HepG2 (cell line): ENCODE measurements at regions not wholly inside any gene's neighbourhood (a gene's known extent, or its start where the extent isn't known, plus 50 kb on each side); places are given as distances from the start of the nearest gene placed in this dataset.
A peak's percentile ranks its signal among the peaks of the same experiment; 100 is the strongest.

Experiments
- ATAC-seq: fragments of 200-7000 bp; cut with Tn5 transposase; 3 replicates; pipeline ENCODE4 v1.9.1; 2020; ENCODE audit warnings: mild to moderate bottlenecking, moderate library complexity
- BruUV-seq: library from RNA; stranded (reverse); fragments of 400-500 nt; replicated peaks from 2 replicates; lab custom pipeline; 2021; lab: Mats Ljungman, UMichigan
- CTCF ChIA-PET: fragments of 300-600 bp; formaldehyde crosslinking; extraction: SDS; loops from one replicate; lab custom pipeline; 2021; ENCODE audit warnings: low total read pairs, inconsistent platforms, low intra/inter-chr PET ratio; lab: Yijun Ruan, JAX
- POLR2A ChIA-PET: fragments of 350-600 bp; sonication (Branson Sonifier 250); formaldehyde crosslinking; loops from one replicate; lab custom pipeline; 2020; ENCODE audit warnings: antibody characterized with exemption, inconsistent platforms; lab: Yijun Ruan, JAX
- DNase-seq: peaks from one replicate; pipeline ENCODE4 v3.0.0-alpha.2; 2015; ENCODE audit warnings: low spot score
- FAIRE-seq: peaks from 3 replicates; lab custom pipeline; 2011; peaks lifted over from hg19 to GRCh38; lab: Jason Lieb, UNC
- H2AFZ ChIP-seq: one replicate; pipeline ENCODE4 v1.6.1; 2011; ENCODE audit warnings: low read length, inconsistent platforms
- H3K27ac ChIP-seq: fragments of 300-600 bp; 3 replicates; pipeline ENCODE4 v1.8.0; 2011; ENCODE audit warnings: mixed run types, mild to moderate bottlenecking, mixed read lengths, low read length, inconsistent platforms; ENCODE audit not compliant: insufficient read depth; ENCODE audit errors: extremely low read length
- H3K27me3 ChIP-seq, 2 experiments: fragments of 200-600 bp in 1 of 2; 2 replicates in 1 of 2; 3 replicates in 1 of 2; pipeline versions ENCODE4 v1.6.0 to v1.8.0; 2011; ENCODE audit warnings: low read length in 2 of 2, mild to moderate bottlenecking in 2 of 2, moderate library complexity in 2 of 2, inconsistent platforms in 1 of 2; ENCODE audit not compliant: insufficient read depth in 2 of 2, control insufficient read depth in 1 of 2
- H3K36me3 ChIP-seq, 2 experiments: fragments of 200-600 bp in 1 of 2; replicated peaks in 1 of 2; 2 replicates in 1 of 2; 3 replicates in 1 of 2; pipeline versions ENCODE4 v1.5.1 to v1.8.0; 2011; ENCODE audit warnings: low read length in 2 of 2, inconsistent platforms in 1 of 2; ENCODE audit not compliant: insufficient read depth in 2 of 2, control insufficient read depth in 1 of 2
- H3K4me1 ChIP-seq: 2 replicates; pipeline ENCODE4 v1.5.1; 2012; ENCODE audit warnings: low read length, inconsistent platforms; ENCODE audit not compliant: insufficient read depth
- H3K4me2 ChIP-seq: 2 replicates; pipeline ENCODE4 v1.6.0; 2011; ENCODE audit warnings: low read depth, low read length, inconsistent platforms
- H3K4me3 ChIP-seq, 3 experiments: fragments of 200-600 bp in 1 of 3; sonication (generic), shearing (Covaris generic) in 1 of 3; replicated peaks in 1 of 3; 2 replicates each; pipeline ENCODE4 v1.5.1; 2011 to 2016; ENCODE audit warnings: low read length in 3 of 3, inconsistent platforms in 2 of 3, low read depth in 2 of 3, mild to moderate bottlenecking in 2 of 3, control low read depth in 1 of 3, mixed read lengths in 1 of 3; ENCODE audit not compliant: insufficient read depth in 1 of 3
- H3K79me2 ChIP-seq: one replicate; pipeline ENCODE4 v1.6.1; 2011; ENCODE audit warnings: low read length, inconsistent platforms; ENCODE audit not compliant: insufficient read depth
- H3K9ac ChIP-seq: 2 replicates; pipeline ENCODE4 v1.6.0; 2011; ENCODE audit warnings: mild to moderate bottlenecking, low read depth, low read length, inconsistent platforms; ENCODE audit not compliant: insufficient read depth
- H3K9me3 ChIP-seq: 2 replicates; pipeline ENCODE4 v1.5.1; 2012; ENCODE audit warnings: mild to moderate bottlenecking, low read length
- H4K20me1 ChIP-seq: 2 replicates; pipeline ENCODE4 v1.6.0; 2011; ENCODE audit warnings: inconsistent platforms, mild to moderate bottlenecking, low read length, moderate library complexity; ENCODE audit not compliant: insufficient read depth
- FOXC1 ChIP-seq: sonication (generic); formaldehyde crosslinking; IDR thresholded peaks from 2 replicates; pipeline ENCODE4 v1.8.0; 2022; ENCODE audit warnings: mild to moderate bottlenecking, missing genetic modification reagents, borderline replicate concordance
- HNF4A ChIP-seq: sonication (generic); formaldehyde crosslinking; IDR thresholded peaks from 2 replicates; pipeline ENCODE4 v1.4.0; 2020; ENCODE audit warnings: missing genetic modification reagents
- SIX4 ChIP-seq: sonication (generic); formaldehyde crosslinking; IDR thresholded peaks from 2 replicates; pipeline ENCODE4 v1.4.0; 2020; ENCODE audit warnings: missing genetic modification reagents
- TEAD3 ChIP-seq: optimal IDR thresholded peaks from 2 replicates; pipeline ENCODE3; 2016; ENCODE audit warnings: borderline replicate concordance
- ZNF124 ChIP-seq: sonication (generic); formaldehyde crosslinking; IDR thresholded peaks from 2 replicates; pipeline ENCODE4 v1.4.0; 2020; ENCODE audit warnings: missing genetic modification reagents
- ZNF337 ChIP-seq: sonication (generic); formaldehyde crosslinking; IDR thresholded peaks from 2 replicates; pipeline ENCODE4 v1.5.1; 2020; ENCODE audit warnings: missing genetic modification reagents, low read depth, mild to moderate bottlenecking, borderline replicate concordance
- WGBS: methylation state at CpG from one replicate; pipeline ENCODE4 v1.1.6; 2017; ENCODE audit warnings: low lambda C conversion rate; 5-methylcytosine and 5-hydroxymethylcytosine counted together
- in situ Hi-C: cut with HindIII; loops from 2 replicates; pipeline ENCODE4 v1.10.0; 2017; ENCODE audit warnings: low pct_unique_long_range_greater_than_20kb; ENCODE audit not compliant: extremely low pct_ligation_motif_present
- intact Hi-C: fragments of 100-400 bp; cut with micrococcal nuclease; formaldehyde crosslinking; loops from one replicate; pipeline ENCODE4 v1.10.0; 2022; ENCODE audit not compliant: unreplicated experiment
- TF ChIP-seq, protein P1 (sequence below): sonication (generic); formaldehyde crosslinking; IDR thresholded peaks from 2 replicates; pipeline ENCODE4 v1.4.0; 2020; ENCODE audit warnings: missing genetic modification reagents
- TF ChIP-seq, protein P2 (sequence below): sonication (generic); formaldehyde crosslinking; IDR thresholded peaks from 2 replicates; pipeline ENCODE4 v1.4.0; 2020; ENCODE audit warnings: missing genetic modification reagents, mild to moderate bottlenecking, borderline replicate concordance

DNA sequence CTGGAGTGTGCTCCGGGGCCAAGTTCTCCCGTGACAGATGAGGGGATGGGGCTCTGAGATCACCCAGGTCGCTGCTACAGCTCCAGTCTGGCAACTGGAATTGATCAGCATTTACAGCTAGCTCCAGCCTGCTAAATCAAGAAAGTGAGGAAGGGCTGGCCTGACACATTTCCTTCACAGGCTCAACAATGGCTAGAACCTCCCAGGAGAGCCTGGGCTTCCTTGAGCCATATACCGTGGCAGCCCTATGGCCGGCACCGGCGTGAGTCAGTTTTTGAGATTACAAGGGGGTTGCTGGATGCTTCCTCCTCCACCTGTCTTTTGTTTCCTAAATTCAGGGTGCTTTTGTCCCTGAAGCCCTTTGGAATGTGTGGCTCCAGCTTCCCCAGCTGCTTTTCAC, 104.2 kb downstream of the ETS2 start (continued):
- TF ChIP-seq SIX4 (CRISPR knock-in tag) (no peak), ZNF337 (CRISPR knock-in tag) (no peak), ZNF124 (CRISPR knock-in tag) (no peak)
- TF ChIP-seq, all 625 proteins: peak for 0

DNA sequence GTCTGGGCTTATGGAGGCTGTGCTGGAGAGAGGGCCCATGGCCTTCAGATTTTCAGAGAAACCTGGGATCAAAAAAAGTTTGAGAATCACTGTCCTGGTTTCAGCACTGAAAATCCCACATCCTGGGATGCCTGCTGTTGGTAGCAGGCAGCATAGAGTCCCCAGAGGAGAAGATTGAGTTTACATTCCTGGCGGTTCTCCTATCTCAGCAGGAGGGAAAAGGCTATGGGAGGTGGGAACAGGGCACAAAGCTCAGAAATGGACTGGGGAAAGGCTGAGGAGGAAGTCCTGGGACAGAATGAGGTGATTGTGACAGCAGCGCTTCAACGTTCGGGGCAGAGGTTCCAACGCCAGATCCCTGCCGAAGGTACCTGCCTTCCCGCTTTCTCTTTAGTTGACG, 103.4 kb downstream of the ETS2 start:
- no TSS peak for BruUV-seq
- Histone ChIP-seq H3K36me3 (no peaks in the 10 kb centered on the region), H3K4me1 (peaks cover 66% of the 10 kb centered on the region), H3K4me3 (no peak overlapping the region), H4K20me1 (no peaks in the 10 kb centered on the region), H3K9ac (no peak overlapping the region), H2AFZ (no peak overlapping the region), H3K27ac (no peak overlapping the region), H3K27me3 (no peaks in the 10 kb centered on the region; a peak in 1 of 5 replicates), H3K4me2 (no peak overlapping the region), H3K79me2 (no peaks in the 10 kb centered on the region), H3K9me3 (no peaks in the 10 kb centered on the region)
- TF ChIP-seq, protein P1, sequence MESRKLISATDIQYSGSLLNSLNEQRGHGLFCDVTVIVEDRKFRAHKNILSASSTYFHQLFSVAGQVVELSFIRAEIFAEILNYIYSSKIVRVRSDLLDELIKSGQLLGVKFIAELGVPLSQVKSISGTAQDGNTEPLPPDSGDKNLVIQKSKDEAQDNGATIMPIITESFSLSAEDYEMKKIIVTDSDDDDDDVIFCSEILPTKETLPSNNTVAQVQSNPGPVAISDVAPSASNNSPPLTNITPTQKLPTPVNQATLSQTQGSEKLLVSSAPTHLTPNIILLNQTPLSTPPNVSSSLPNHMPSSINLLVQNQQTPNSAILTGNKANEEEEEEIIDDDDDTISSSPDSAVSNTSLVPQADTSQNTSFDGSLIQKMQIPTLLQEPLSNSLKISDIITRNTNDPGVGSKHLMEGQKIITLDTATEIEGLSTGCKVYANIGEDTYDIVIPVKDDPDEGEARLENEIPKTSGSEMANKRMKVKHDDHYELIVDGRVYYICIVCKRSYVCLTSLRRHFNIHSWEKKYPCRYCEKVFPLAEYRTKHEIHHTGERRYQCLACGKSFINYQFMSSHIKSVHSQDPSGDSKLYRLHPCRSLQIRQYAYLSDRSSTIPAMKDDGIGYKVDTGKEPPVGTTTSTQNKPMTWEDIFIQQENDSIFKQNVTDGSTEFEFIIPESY (CRISPR knock-in tag), result 0 out of 2 replicates have a peak, but pooled peaks have one; percentile 66
- TF ChIP-seq HNF4A (CRISPR knock-in tag) (0 out of 2 replicates have a peak, but pooled peaks have one; percentile 5), TEAD3 (CRISPR knock-in tag) (peak; percentile 61), FOXC1 (no peak)
- TF ChIP-seq, protein P2, sequence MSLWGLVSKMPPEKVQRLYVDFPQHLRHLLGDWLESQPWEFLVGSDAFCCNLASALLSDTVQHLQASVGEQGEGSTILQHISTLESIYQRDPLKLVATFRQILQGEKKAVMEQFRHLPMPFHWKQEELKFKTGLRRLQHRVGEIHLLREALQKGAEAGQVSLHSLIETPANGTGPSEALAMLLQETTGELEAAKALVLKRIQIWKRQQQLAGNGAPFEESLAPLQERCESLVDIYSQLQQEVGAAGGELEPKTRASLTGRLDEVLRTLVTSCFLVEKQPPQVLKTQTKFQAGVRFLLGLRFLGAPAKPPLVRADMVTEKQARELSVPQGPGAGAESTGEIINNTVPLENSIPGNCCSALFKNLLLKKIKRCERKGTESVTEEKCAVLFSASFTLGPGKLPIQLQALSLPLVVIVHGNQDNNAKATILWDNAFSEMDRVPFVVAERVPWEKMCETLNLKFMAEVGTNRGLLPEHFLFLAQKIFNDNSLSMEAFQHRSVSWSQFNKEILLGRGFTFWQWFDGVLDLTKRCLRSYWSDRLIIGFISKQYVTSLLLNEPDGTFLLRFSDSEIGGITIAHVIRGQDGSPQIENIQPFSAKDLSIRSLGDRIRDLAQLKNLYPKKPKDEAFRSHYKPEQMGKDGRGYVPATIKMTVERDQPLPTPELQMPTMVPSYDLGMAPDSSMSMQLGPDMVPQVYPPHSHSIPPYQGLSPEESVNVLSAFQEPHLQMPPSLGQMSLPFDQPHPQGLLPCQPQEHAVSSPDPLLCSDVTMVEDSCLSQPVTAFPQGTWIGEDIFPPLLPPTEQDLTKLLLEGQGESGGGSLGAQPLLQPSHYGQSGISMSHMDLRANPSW (CRISPR knock-in tag), result no peak
- FAIRE-seq, result no peak
- 66% methylated on average over 8 of the region's 8 CpGs for WGBS
- in situ Hi-C loops (no loop called here), intact Hi-C loops (no loop called here)
- ChIA-PET CTCF (no interaction called here), POLR2A (no interaction called here)
- ATAC-seq, result peak; percentile 22; the same call in 1 of the 3 replicates
- peak; percentile 26 for DNase-seq
